IMR-90 (cell line): ENCODE measurements at regions not wholly inside any gene's neighbourhood (a gene's known extent, or its start where the extent isn't known, plus 50 kb on each side); places are given as distances from the start of the nearest gene placed in this dataset.

Experiments
- ATAC-seq: fragments of 200-7000 bp; cut with Tn5 transposase; 2 replicates; pipeline ENCODE4 v1.9.1; 2020; ENCODE audit warnings: low read depth, mild to moderate bottlenecking, moderate library complexity
- BruUV-seq: library from RNA; stranded (reverse); fragments of 400-500 nt; replicated peaks from 2 replicates; lab custom pipeline; 2021; lab: Mats Ljungman, UMichigan
- CTCF ChIA-PET: fragments of 300-600 bp; formaldehyde crosslinking; extraction: SDS; loops from one replicate; lab custom pipeline; 2021; ENCODE audit warnings: antibody characterized with exemption; lab: Yijun Ruan, JAX
- POLR2A ChIA-PET: fragments of 300-600 bp; sonication (Branson Sonifier 250); formaldehyde crosslinking; loops from one replicate; lab custom pipeline; 2022; ENCODE audit warnings: antibody characterized with exemption; ENCODE audit not compliant: unreplicated experiment; lab: Charles Lee
- DNase-seq: peaks from one replicate; pipeline ENCODE4 v3.0.0; 2013
- H2AFZ ChIP-seq: replicated peaks from 2 replicates; pipeline ENCODE3; 2013; ENCODE audit warnings: low read length, mild to moderate bottlenecking; ENCODE audit not compliant: poor library complexity
- H2AK5ac ChIP-seq: 2 replicates; pipeline ENCODE4 v1.6.1; 2013; ENCODE audit warnings: low read depth, low read length, inconsistent platforms
- H2AK9ac ChIP-seq: replicated peaks from 2 replicates; pipeline ENCODE3; 2013; ENCODE audit warnings: mild to moderate bottlenecking, low read depth, low read length, moderate library complexity; ENCODE audit not compliant: poor library complexity
- H2BK120ac ChIP-seq: 2 replicates; pipeline ENCODE4 v1.6.1; 2013; ENCODE audit warnings: low read depth, low read length, inconsistent platforms
- H2BK15ac ChIP-seq: 3 replicates; pipeline ENCODE4 v1.6.1; 2013; ENCODE audit warnings: low read depth, low read length, inconsistent platforms
- H2BK20ac ChIP-seq: 2 replicates; pipeline ENCODE4 v1.6.1; 2013; ENCODE audit warnings: low read depth, mild to moderate bottlenecking, inconsistent platforms, low read length, moderate library complexity
- H2BK5ac ChIP-seq: 2 replicates; pipeline ENCODE4 v1.6.1; 2013; ENCODE audit warnings: mild to moderate bottlenecking, low read depth, low read length, inconsistent platforms; ENCODE audit not compliant: poor library complexity, severe bottlenecking
- H3K14ac ChIP-seq: replicated peaks from 2 replicates; pipeline ENCODE4 v1.6.1; 2013; ENCODE audit warnings: low read depth, low read length, inconsistent platforms
- H3K18ac ChIP-seq: 2 replicates; pipeline ENCODE4 v1.6.1; 2013; ENCODE audit warnings: low read depth, low read length, control low read depth
- H3K23ac ChIP-seq: 2 replicates; pipeline ENCODE4 v1.6.1; 2013; ENCODE audit warnings: low read depth, low read length, inconsistent platforms
- H3K27ac ChIP-seq: 2 replicates; pipeline ENCODE4 v1.5.1; 2013; ENCODE audit warnings: mild to moderate bottlenecking, control low read depth, low read length; ENCODE audit not compliant: insufficient read depth
- H3K27me3 ChIP-seq: 2 replicates; pipeline ENCODE4 v1.6.1; 2013; ENCODE audit warnings: low read length; ENCODE audit not compliant: control insufficient read depth, insufficient read depth
- H3K36me3 ChIP-seq: 2 replicates; pipeline ENCODE4 v1.6.1; 2013; ENCODE audit warnings: low read length, mixed read lengths; ENCODE audit not compliant: control insufficient read depth, insufficient read depth
- H3K4ac ChIP-seq: 2 replicates; pipeline ENCODE4 v1.6.1; 2013; ENCODE audit warnings: low read depth, low read length, inconsistent platforms
- H3K4me1 ChIP-seq: 2 replicates; pipeline ENCODE4 v1.6.1; 2013; ENCODE audit warnings: low read length, mixed read lengths; ENCODE audit not compliant: control insufficient read depth, insufficient read depth
- H3K4me2 ChIP-seq: 2 replicates; pipeline ENCODE4 v1.6.1; 2013; ENCODE audit warnings: low read depth, mild to moderate bottlenecking, control low read depth, low read length, moderate library complexity
- H3K4me3 ChIP-seq: 2 replicates; pipeline ENCODE4 v1.5.1; 2013; ENCODE audit warnings: low read depth, mild to moderate bottlenecking, control low read depth, low read length, moderate library complexity; ENCODE audit not compliant: insufficient read depth
- H3K56ac ChIP-seq: 2 replicates; pipeline ENCODE4 v1.6.1; 2013; ENCODE audit warnings: low read length, inconsistent platforms; ENCODE audit not compliant: insufficient read depth; ENCODE audit errors: extremely low read depth
- H3K79me1 ChIP-seq, 2 experiments: 2 replicates each; pipeline ENCODE4 v1.6.1; 2013; ENCODE audit warnings: low read length in 2 of 2, inconsistent platforms in 1 of 2, low read depth in 1 of 2
- H3K9ac ChIP-seq: 2 replicates; pipeline ENCODE4 v1.6.1; 2013; ENCODE audit warnings: low read depth, low read length, control low read depth
- H3K9me1 ChIP-seq: 2 replicates; pipeline ENCODE4 v1.6.1; 2013; ENCODE audit warnings: low read length, inconsistent platforms; ENCODE audit not compliant: insufficient read depth
- H3K9me3 ChIP-seq: 2 replicates; pipeline ENCODE4 v1.6.1; 2013; ENCODE audit warnings: low read length; ENCODE audit not compliant: control insufficient read depth, insufficient read depth
- H4K20me1 ChIP-seq: 2 replicates; pipeline ENCODE4 v1.6.1; 2013; ENCODE audit warnings: low read length, inconsistent platforms; ENCODE audit not compliant: insufficient read depth
- H4K5ac ChIP-seq: 2 replicates; pipeline ENCODE4 v1.6.1; 2013; ENCODE audit warnings: mild to moderate bottlenecking, low read depth, low read length, control low read depth
- H4K8ac ChIP-seq, 2 experiments: 2 replicates each; pipeline ENCODE4 v1.6.1; 2013; ENCODE audit warnings: low read depth in 2 of 2, low read length in 2 of 2, control low read depth in 1 of 2, inconsistent platforms in 1 of 2
- H4K91ac ChIP-seq: 2 replicates; pipeline ENCODE4 v1.6.1; 2013; ENCODE audit warnings: low read depth, low read length, inconsistent platforms; ENCODE audit not compliant: insufficient read depth
- BHLHE40 ChIP-seq: fragments of 150-350 bp; IDR thresholded peaks from 2 replicates; pipeline ENCODE4 v1.6.1; 2016; ENCODE audit warnings: mild to moderate bottlenecking, low read depth, low read length
- FOS ChIP-seq: fragments of 150-350 bp; IDR thresholded peaks from 2 replicates; pipeline ENCODE4 v1.6.1; 2016; ENCODE audit warnings: low read depth, low read length
- MAFK ChIP-seq: IDR thresholded peaks from 2 replicates; pipeline ENCODE4 v1.6.1; 2012; ENCODE audit warnings: low read depth, low read length, improper control_type of control experiment
- MXI1 ChIP-seq: IDR thresholded peaks from 2 replicates; pipeline ENCODE4 v1.6.1; 2012; ENCODE audit warnings: low read depth, mild to moderate bottlenecking, low read length, moderate library complexity, borderline replicate concordance
- WGBS, 2 experiments: methylation state at CpG; one replicate each; pipeline versions ENCODE4 v1.1.5 to v1.1.7; 2013; ENCODE audit warnings: missing lambda C conversion rate in 2 of 2; ENCODE audit not compliant: insufficient read length in 1 of 2; ENCODE audit errors: extremely low coverage in 2 of 2; 5-methylcytosine and 5-hydroxymethylcytosine counted together
- dilution Hi-C: fragments of 300-500 bp; cut with HindIII; formaldehyde crosslinking; loops from one replicate; pipeline ENCODE4 v1.14.3; 2018; ENCODE audit warnings: low sequenced_read_pairs; ENCODE audit not compliant: unreplicated experiment
- in situ Hi-C: fragments of 300-500 bp; cut with MboI; formaldehyde crosslinking; loops from 3 replicates; pipeline ENCODE4 v1.14.3; 2019; ENCODE audit warnings: low sequenced_read_pairs, inconsistent platforms, mixed read lengths
- intact Hi-C: fragments of 100-400 bp; cut with micrococcal nuclease; formaldehyde crosslinking; loops from 2 replicates; pipeline ENCODE4 v1.10.0; 2022
- TF ChIP-seq, protein P1 (sequence below): fragments of 150-350 bp; IDR thresholded peaks from 2 replicates; pipeline ENCODE4 v1.6.1; 2017; ENCODE audit warnings: mild to moderate bottlenecking, antibody characterized with exemption, low read length, low read depth

DNA sequence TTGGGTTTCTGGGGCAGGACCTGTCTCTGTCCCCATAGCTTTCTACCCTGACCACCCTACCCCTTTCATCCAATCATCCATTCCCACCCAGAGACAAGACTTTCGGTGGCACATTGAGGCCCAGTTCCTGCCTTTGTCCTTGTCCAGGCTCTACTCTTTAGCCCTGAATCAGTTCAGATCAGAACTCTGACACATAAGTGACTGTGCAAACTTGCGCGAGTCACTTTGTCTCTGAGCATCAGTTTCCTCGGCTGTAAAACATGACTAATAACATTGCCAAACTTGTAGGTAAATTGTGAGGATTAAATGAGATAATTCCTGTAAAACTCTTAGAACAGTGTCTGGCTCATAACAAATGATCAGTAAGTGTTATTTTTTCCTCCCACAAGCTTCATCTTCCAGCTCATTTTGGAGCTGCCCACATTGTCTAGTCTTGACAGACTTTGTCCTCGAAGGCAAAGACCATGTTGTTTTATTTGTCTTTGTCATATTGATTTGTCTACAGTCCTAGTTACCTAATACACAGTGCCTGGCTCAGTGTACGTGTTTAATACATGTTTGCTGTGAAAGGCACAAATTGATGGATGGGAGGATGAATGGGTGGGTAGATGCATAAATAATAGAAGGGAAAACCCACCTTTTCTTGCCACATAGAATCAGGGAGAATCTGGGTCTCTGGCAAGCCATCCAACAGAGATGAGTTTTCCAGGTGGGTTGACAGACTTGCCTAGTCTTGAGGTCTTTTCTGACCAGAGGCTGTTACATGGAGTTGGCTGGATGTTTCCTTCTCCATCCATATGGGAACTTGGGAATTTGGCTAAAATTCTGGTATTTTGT, 262.9 kb downstream of the OMA1 start:
- intact Hi-C loops: no loop called here
- H3K18ac ChIP-seq: no peak overlapping the region
- no peak overlapping the region for H3K4me2 ChIP-seq
- H3K9me1 ChIP-seq: no peaks in the 10 kb centered on the region
- no TSS peak for BruUV-seq
- H4K91ac ChIP-seq: no peak overlapping the region
- H2BK5ac ChIP-seq: no peak overlapping the region
- H3K9ac ChIP-seq: no peak overlapping the region
- H3K4me3 ChIP-seq: no peak overlapping the region
- H3K56ac ChIP-seq: no peak overlapping the region
- no peaks in the 10 kb centered on the region for H3K36me3 ChIP-seq
- H4K5ac ChIP-seq: no peak overlapping the region
- ChIA-PET POLR2A (no interaction called here), CTCF (no interaction called here)
- WGBS, 2 experiments: 100% methylated on average over 1 of the region's 6 CpGs; no CpG with 5 or more reads in 1 of the 2 experiments
- H2AK5ac ChIP-seq: no peak overlapping the region
- no peaks in the 10 kb centered on the region for H3K4me1 ChIP-seq
- no peak overlapping the region for H2BK120ac ChIP-seq
- no peak overlapping the region for H2BK15ac ChIP-seq
- H2BK20ac ChIP-seq: no peak overlapping the region
- in situ Hi-C loops: no loop called here
- no peaks in the 10 kb centered on the region for H4K20me1 ChIP-seq
- dilution Hi-C loops: no loop called here
- H2AFZ ChIP-seq: no peak overlapping the region
- TF ChIP-seq FOS (no peak), BHLHE40 (no peak), MAFK (no peak), MXI1 (no peak)
- TF ChIP-seq, protein P1, sequence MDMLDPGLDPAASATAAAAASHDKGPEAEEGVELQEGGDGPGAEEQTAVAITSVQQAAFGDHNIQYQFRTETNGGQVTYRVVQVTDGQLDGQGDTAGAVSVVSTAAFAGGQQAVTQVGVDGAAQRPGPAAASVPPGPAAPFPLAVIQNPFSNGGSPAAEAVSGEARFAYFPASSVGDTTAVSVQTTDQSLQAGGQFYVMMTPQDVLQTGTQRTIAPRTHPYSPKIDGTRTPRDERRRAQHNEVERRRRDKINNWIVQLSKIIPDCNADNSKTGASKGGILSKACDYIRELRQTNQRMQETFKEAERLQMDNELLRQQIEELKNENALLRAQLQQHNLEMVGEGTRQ: no peak
- H3K14ac ChIP-seq: no peak overlapping the region
- no peak overlapping the region for H3K27ac ChIP-seq
- H4K8ac ChIP-seq: no peak overlapping the region
- no peak overlapping the region for H3K23ac ChIP-seq
- H3K9me3 ChIP-seq: no peaks in the 10 kb centered on the region
- DNase-seq (no peak), ATAC-seq (no peak)
- no peaks in the 10 kb centered on the region for H3K79me1 ChIP-seq
- H3K4ac ChIP-seq: no peak overlapping the region
- no peaks in the 10 kb centered on the region for H3K27me3 ChIP-seq
- H2AK9ac ChIP-seq: no peak overlapping the region
